ENCODE measurements at regions not wholly inside any gene's neighbourhood (a gene's known extent, or its start where the extent isn't known, plus 50 kb on each side); places are given as distances from the start of the nearest gene placed in this dataset.

DNA sequence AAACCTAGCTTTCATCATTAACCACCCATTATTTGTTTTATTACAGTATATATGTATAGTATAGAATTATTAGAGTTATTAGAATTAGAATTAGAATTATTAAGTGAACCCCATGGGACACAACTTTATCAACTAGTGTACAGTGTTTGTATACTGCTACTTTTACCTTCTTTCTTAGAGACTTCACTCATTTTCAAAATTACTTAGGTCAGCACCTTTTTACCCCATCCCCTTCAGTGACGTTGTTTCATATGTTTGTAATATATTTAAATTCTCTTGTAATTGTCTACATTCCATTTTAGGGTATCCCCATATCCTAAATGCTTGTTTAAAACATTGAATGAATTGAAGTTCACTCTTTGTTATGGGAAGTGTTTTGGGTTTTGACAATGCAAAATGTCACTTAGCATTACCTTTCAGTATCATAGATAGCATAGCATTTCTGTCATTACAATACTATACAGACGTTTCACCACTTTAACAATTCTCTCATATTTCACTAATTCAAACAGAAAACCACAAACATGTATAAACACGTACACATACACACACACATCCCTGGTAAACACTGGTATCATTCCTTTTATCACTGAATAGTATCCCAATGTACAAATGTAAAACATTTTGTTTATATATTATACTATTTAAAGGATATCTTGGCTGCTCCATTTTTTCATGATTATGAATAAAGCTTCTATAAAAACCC, 229.9 kb upstream of the MAGI2 start:
- ATAC-seq (no peak), DNase-seq (ENCODE audit: low spot score) (no peak)
- TF ChIP-seq, protein P1, sequence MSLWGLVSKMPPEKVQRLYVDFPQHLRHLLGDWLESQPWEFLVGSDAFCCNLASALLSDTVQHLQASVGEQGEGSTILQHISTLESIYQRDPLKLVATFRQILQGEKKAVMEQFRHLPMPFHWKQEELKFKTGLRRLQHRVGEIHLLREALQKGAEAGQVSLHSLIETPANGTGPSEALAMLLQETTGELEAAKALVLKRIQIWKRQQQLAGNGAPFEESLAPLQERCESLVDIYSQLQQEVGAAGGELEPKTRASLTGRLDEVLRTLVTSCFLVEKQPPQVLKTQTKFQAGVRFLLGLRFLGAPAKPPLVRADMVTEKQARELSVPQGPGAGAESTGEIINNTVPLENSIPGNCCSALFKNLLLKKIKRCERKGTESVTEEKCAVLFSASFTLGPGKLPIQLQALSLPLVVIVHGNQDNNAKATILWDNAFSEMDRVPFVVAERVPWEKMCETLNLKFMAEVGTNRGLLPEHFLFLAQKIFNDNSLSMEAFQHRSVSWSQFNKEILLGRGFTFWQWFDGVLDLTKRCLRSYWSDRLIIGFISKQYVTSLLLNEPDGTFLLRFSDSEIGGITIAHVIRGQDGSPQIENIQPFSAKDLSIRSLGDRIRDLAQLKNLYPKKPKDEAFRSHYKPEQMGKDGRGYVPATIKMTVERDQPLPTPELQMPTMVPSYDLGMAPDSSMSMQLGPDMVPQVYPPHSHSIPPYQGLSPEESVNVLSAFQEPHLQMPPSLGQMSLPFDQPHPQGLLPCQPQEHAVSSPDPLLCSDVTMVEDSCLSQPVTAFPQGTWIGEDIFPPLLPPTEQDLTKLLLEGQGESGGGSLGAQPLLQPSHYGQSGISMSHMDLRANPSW (CRISPR knock-in tag; conservative IDR thresholded peaks at IDR 0.05; ENCODE audit: low read depth), result no peak
- TF ChIP-seq, protein P2, sequence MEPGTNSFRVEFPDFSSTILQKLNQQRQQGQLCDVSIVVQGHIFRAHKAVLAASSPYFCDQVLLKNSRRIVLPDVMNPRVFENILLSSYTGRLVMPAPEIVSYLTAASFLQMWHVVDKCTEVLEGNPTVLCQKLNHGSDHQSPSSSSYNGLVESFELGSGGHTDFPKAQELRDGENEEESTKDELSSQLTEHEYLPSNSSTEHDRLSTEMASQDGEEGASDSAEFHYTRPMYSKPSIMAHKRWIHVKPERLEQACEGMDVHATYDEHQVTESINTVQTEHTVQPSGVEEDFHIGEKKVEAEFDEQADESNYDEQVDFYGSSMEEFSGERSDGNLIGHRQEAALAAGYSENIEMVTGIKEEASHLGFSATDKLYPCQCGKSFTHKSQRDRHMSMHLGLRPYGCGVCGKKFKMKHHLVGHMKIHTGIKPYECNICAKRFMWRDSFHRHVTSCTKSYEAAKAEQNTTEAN (CRISPR knock-in tag; IDR thresholded peaks at IDR 0.05), result no peak
- TF ChIP-seq RORB (CRISPR knock-in tag; IDR thresholded peaks at IDR 0.05), result no peak
- no peak for TF ChIP-seq ZNF396 (CRISPR knock-in tag; IDR thresholded peaks at IDR 0.05; ENCODE audit: borderline replicate concordance)
- no peak for TF ChIP-seq SMAD4 (CRISPR knock-in tag; IDR thresholded peaks at IDR 0.05)
- TF ChIP-seq, protein P3, sequence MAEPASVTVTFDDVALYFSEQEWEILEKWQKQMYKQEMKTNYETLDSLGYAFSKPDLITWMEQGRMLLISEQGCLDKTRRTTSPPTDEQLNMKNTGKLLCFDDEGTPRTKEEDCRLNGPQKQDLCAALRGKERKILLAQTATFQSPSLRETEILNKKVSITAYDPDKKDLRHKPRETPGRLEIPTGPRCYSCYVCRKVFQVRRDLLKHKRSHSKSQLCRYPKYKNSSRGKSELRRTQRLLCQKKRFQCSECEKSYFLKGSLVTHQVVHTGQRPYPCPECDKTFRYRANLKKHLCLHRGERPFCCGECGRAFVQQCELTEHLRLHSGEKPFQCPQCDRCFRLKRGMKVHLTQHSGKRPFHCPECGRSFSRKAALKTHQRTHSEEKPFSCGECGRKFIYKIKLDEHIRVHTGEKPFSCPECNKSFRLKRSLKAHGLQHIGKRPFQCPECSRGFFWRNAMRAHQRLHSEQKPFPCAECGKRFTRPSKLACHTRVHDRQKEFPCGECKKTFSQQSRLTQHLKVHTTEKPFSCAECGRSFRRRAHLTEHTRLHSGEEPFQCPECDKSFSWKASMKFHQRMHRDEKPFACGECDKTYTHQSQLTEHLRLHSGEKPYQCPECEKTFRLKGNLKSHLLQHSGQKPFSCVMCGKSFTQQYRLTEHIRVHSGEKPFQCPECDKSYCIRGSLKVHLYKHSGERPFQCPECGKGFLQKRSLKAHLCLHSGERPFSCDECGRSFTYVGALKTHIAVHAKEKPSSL (CRISPR knock-in tag; conservative IDR thresholded peaks at IDR 0.05), result no peak
- TF ChIP-seq, protein P4, sequence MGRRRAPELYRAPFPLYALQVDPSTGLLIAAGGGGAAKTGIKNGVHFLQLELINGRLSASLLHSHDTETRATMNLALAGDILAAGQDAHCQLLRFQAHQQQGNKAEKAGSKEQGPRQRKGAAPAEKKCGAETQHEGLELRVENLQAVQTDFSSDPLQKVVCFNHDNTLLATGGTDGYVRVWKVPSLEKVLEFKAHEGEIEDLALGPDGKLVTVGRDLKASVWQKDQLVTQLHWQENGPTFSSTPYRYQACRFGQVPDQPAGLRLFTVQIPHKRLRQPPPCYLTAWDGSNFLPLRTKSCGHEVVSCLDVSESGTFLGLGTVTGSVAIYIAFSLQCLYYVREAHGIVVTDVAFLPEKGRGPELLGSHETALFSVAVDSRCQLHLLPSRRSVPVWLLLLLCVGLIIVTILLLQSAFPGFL (CRISPR knock-in tag; IDR thresholded peaks at IDR 0.05; ENCODE audit: borderline replicate concordance), result no peak
- TF ChIP-seq ZNF317 (CRISPR knock-in tag; IDR thresholded peaks at IDR 0.05; ENCODE audit: borderline replicate concordance, low read depth), result no peak
- TF ChIP-seq NR2C2 (CRISPR knock-in tag; IDR thresholded peaks at IDR 0.05), result no peak
- no peak for TF ChIP-seq ZNF671 (CRISPR knock-in tag; IDR thresholded peaks at IDR 0.05)
- TF ChIP-seq, protein P5, sequence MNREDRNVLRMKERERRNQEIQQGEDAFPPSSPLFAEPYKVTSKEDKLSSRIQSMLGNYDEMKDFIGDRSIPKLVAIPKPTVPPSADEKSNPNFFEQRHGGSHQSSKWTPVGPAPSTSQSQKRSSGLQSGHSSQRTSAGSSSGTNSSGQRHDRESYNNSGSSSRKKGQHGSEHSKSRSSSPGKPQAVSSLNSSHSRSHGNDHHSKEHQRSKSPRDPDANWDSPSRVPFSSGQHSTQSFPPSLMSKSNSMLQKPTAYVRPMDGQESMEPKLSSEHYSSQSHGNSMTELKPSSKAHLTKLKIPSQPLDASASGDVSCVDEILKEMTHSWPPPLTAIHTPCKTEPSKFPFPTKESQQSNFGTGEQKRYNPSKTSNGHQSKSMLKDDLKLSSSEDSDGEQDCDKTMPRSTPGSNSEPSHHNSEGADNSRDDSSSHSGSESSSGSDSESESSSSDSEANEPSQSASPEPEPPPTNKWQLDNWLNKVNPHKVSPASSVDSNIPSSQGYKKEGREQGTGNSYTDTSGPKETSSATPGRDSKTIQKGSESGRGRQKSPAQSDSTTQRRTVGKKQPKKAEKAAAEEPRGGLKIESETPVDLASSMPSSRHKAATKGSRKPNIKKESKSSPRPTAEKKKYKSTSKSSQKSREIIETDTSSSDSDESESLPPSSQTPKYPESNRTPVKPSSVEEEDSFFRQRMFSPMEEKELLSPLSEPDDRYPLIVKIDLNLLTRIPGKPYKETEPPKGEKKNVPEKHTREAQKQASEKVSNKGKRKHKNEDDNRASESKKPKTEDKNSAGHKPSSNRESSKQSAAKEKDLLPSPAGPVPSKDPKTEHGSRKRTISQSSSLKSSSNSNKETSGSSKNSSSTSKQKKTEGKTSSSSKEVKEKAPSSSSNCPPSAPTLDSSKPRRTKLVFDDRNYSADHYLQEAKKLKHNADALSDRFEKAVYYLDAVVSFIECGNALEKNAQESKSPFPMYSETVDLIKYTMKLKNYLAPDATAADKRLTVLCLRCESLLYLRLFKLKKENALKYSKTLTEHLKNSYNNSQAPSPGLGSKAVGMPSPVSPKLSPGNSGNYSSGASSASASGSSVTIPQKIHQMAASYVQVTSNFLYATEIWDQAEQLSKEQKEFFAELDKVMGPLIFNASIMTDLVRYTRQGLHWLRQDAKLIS (CRISPR knock-in tag; IDR thresholded peaks at IDR 0.05; ENCODE audit: borderline replicate concordance), result no peak
- TF ChIP-seq, protein P6, sequence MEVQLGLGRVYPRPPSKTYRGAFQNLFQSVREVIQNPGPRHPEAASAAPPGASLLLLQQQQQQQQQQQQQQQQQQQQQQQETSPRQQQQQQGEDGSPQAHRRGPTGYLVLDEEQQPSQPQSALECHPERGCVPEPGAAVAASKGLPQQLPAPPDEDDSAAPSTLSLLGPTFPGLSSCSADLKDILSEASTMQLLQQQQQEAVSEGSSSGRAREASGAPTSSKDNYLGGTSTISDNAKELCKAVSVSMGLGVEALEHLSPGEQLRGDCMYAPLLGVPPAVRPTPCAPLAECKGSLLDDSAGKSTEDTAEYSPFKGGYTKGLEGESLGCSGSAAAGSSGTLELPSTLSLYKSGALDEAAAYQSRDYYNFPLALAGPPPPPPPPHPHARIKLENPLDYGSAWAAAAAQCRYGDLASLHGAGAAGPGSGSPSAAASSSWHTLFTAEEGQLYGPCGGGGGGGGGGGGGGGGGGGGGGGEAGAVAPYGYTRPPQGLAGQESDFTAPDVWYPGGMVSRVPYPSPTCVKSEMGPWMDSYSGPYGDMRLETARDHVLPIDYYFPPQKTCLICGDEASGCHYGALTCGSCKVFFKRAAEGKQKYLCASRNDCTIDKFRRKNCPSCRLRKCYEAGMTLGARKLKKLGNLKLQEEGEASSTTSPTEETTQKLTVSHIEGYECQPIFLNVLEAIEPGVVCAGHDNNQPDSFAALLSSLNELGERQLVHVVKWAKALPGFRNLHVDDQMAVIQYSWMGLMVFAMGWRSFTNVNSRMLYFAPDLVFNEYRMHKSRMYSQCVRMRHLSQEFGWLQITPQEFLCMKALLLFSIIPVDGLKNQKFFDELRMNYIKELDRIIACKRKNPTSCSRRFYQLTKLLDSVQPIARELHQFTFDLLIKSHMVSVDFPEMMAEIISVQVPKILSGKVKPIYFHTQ (CRISPR knock-in tag; IDR thresholded peaks at IDR 0.05), result no peak
- TF ChIP-seq IRF2 (CRISPR knock-in tag; IDR thresholded peaks at IDR 0.05; ENCODE audit: borderline replicate concordance, low read depth), result no peak
- TF ChIP-seq NFYB (CRISPR knock-in tag; conservative IDR thresholded peaks at IDR 0.05; ENCODE audit: low read depth), result no peak
- TF ChIP-seq ZNF232 (CRISPR knock-in tag; IDR thresholded peaks at IDR 0.05), result no peak
- H3K27me3 Mint-ChIP-seq (ENCODE audit: low read depth), result no peaks in the 10 kb centered on the region; the same call in 1 of the 2 replicates
- H3K4me1 Mint-ChIP-seq, result no peaks in the 10 kb centered on the region
- ChIA-PET CTCF (no interaction called here), POLR2A (no interaction called here)
- no peak overlapping the region for H3K4me3 Mint-ChIP-seq
- H3K9me3 Mint-ChIP-seq, result no peaks in the 10 kb centered on the region
- no peaks in the 10 kb centered on the region for H3K36me3 Mint-ChIP-seq
- no peak overlapping the region for H3K27ac Mint-ChIP-seq
